ENCODE measurements at regions not wholly inside any gene's neighbourhood (a gene's known extent, or its start where the extent isn't known, plus 50 kb on each side); places are given as distances from the start of the nearest gene placed in this dataset.

DNA sequence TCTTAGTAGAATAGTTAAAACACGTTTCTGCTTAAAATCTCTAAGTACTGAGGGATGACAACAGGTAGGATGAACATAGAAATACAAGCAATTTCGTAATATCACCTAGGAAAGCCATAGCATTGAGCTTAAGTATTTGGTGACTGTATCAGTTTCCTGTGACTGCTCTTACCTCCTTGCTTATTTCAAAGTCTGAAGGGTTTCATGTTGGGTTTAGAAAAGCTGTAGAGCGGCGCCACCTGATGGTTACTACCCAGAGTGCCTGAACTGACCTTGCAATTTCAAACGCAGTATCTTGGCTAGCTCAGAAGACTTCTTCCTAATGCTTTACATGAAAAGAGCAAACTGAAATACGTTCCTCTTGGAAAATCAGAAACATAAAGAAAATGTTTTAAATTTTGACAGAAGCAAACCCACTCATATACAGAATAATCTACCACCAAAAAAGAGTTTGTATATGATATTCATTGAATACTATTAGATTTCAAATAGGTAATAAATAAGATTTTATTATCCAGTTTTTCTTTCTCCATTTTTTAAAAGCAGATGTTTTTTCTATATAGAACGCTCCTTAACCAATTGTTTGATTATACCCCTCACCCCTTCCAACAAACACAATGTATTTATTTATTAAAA lies 82.3 kb upstream of the RIPOR2 start (continued):
- TF ChIP-seq KDM4A (IDR thresholded peaks at IDR 0.05; ENCODE audit: low read depth, low read length, severe bottlenecking) (no peak), SAP30 (IDR thresholded peaks at IDR 0.05; ENCODE audit: insufficient read depth, insufficient replicate concordance, low read length) (no peak)

Measured in H1 (cell line).